Osteoblast (primary cell): ENCODE measurements at regions not wholly inside any gene's neighbourhood (a gene's known extent, or its start where the extent isn't known, plus 50 kb on each side); places are given as distances from the start of the nearest gene placed in this dataset.

Experiments
- DNase-seq: peaks from one replicate; pipeline ENCODE4 v3.0.0; 2011; ENCODE audit warnings: low spot score, mixed read lengths; ENCODE audit not compliant: insufficient read length; ENCODE audit errors: missing footprints
- H2AFZ ChIP-seq: 2 replicates; pipeline ENCODE4 v1.6.0; 2011; ENCODE audit warnings: mild to moderate bottlenecking, low read length
- H3K27ac ChIP-seq: 2 replicates; pipeline ENCODE4 v1.5.1; 2011; ENCODE audit warnings: mild to moderate bottlenecking, low read depth, low read length, moderate library complexity
- H3K27me3 ChIP-seq: 2 replicates; pipeline ENCODE4 v1.6.0; 2012; ENCODE audit warnings: mild to moderate bottlenecking, control low read depth, inconsistent platforms, low read length, moderate library complexity; ENCODE audit not compliant: insufficient read depth
- H3K36me3 ChIP-seq: 2 replicates; pipeline ENCODE4 v1.5.1; 2011; ENCODE audit warnings: mild to moderate bottlenecking, low read length, control low read depth, moderate library complexity; ENCODE audit not compliant: insufficient read depth
- H3K4me1 ChIP-seq: 2 replicates; pipeline ENCODE4 v1.5.1; 2011; ENCODE audit warnings: mild to moderate bottlenecking, low read length, control low read depth, moderate library complexity; ENCODE audit not compliant: insufficient read depth
- H3K4me2 ChIP-seq: 2 replicates; pipeline ENCODE4 v1.6.0; 2011; ENCODE audit warnings: mild to moderate bottlenecking, low read length; ENCODE audit not compliant: insufficient read depth
- H3K4me3 ChIP-seq: fragments of 200-600 bp; sonication (generic); 3 replicates; pipeline ENCODE4 v1.5.1; 2012; ENCODE audit warnings: mild to moderate bottlenecking, low read length, inconsistent platforms; ENCODE audit not compliant: insufficient read depth
- H3K79me2 ChIP-seq: 2 replicates; pipeline ENCODE4 v1.6.0; 2012; ENCODE audit warnings: mild to moderate bottlenecking, low read length, control low read depth, inconsistent platforms; ENCODE audit not compliant: insufficient read depth
- H3K9me3 ChIP-seq: 2 replicates; pipeline ENCODE4 v1.5.1; 2011; ENCODE audit warnings: low read depth, low read length, control low read depth
- H4K20me1 ChIP-seq: 2 replicates; pipeline ENCODE4 v1.6.0; 2012; ENCODE audit warnings: mild to moderate bottlenecking, low read length, control low read depth; ENCODE audit not compliant: insufficient read depth
- CTCF ChIP-seq: IDR thresholded peaks from 2 replicates; pipeline ENCODE4 v1.5.1; 2011; ENCODE audit warnings: mild to moderate bottlenecking, low read depth, low read length, moderate library complexity; ENCODE audit errors: extremely low read depth

- Histone ChIP-seq H3K27me3 (no peaks in the 10 kb centered on the region), H3K4me1 (peaks cover 3% of the 10 kb centered on the region), H4K20me1 (no peaks in the 10 kb centered on the region), H3K4me3 (no peak overlapping the region), H3K27ac (no peak overlapping the region), H3K4me2 (no peak overlapping the region), H2AFZ (no peak overlapping the region), H3K79me2 (no peaks in the 10 kb centered on the region), H3K36me3 (no peaks in the 10 kb centered on the region), H3K9me3 (no peaks in the 10 kb centered on the region)
- DNase-seq = no peak
- no peak for TF ChIP-seq CTCF
These were observed 453.5 kb upstream of the TNP1 start for GRCh38 chr2:217313386-217313785.

GRCh38 chr2:217309056-217309455 is 449.2 kb upstream of the TNP1 start:
- H4K20me1 ChIP-seq = no peaks in the 10 kb centered on the region
- H3K27ac ChIP-seq = no peak overlapping the region
- no peaks in the 10 kb centered on the region for H3K9me3 ChIP-seq
- H3K79me2 ChIP-seq = no peaks in the 10 kb centered on the region
- no peak for DNase-seq
- peaks cover 9% of the 10 kb centered on the region for H3K27me3 ChIP-seq
- H3K4me3 ChIP-seq = no peak overlapping the region
- TF ChIP-seq CTCF = no peak
- H2AFZ ChIP-seq = no peak overlapping the region
- no peaks in the 10 kb centered on the region for H3K4me1 ChIP-seq
- H3K36me3 ChIP-seq = no peaks in the 10 kb centered on the region
- H3K4me2 ChIP-seq = no peak overlapping the region

GRCh38 chr2:217307023-217307422 is 447.2 kb upstream of the TNP1 start:
- no peak overlapping the region for H3K4me3 ChIP-seq
- H4K20me1 ChIP-seq = no peaks in the 10 kb centered on the region
- peaks cover 12% of the 10 kb centered on the region for H3K27me3 ChIP-seq
- H3K27ac ChIP-seq = no peak overlapping the region
- no peaks in the 10 kb centered on the region for H3K79me2 ChIP-seq
- DNase-seq = no peak
- H2AFZ ChIP-seq = no peak overlapping the region
- H3K4me2 ChIP-seq = no peak overlapping the region
- H3K9me3 ChIP-seq = no peaks in the 10 kb centered on the region
- TF ChIP-seq CTCF = no peak
- no peaks in the 10 kb centered on the region for H3K4me1 ChIP-seq
- H3K36me3 ChIP-seq = no peaks in the 10 kb centered on the region

- Histone ChIP-seq H3K4me3 (no peak overlapping the region), H3K79me2 (no peaks in the 10 kb centered on the region), H3K27me3 (peaks cover 12% of the 10 kb centered on the region), H3K9me3 (no peaks in the 10 kb centered on the region), H3K4me1 (no peaks in the 10 kb centered on the region), H2AFZ (no peak overlapping the region), H3K36me3 (no peaks in the 10 kb centered on the region), H3K27ac (no peak overlapping the region), H4K20me1 (no peaks in the 10 kb centered on the region), H3K4me2 (no peak overlapping the region)
- DNase-seq = no peak
- TF ChIP-seq CTCF = no peak
These were observed 446.0 kb upstream of the TNP1 start for GRCh38 chr2:217305882-217306281.
